SU-DHL-6 (cell line): ENCODE measurements at regions not wholly inside any gene's neighbourhood (a gene's known extent, or its start where the extent isn't known, plus 50 kb on each side); places are given as distances from the start of the nearest gene placed in this dataset.

Experiments
- CTCF ChIP-seq: fragments of 200-600 bp; sonication (generic); IDR thresholded peaks from one replicate; pipeline ENCODE4 v1.5.1; 2017; ENCODE audit warnings: antibody characterized with exemption, mild to moderate bottlenecking, low read length, moderate library complexity; ENCODE audit not compliant: insufficient read depth, poor library complexity, severe bottlenecking
- EZH2phosphoT487 ChIP-seq: fragments of 200-600 bp; sonication (generic), shearing (Covaris generic); conservative IDR thresholded peaks from 2 replicates; pipeline ENCODE4 v1.6.1; 2018; ENCODE audit warnings: mild to moderate bottlenecking, antibody characterized with exemption, low read length, moderate library complexity, mixed read lengths

- TF ChIP-seq CTCF (no peak), EZH2phosphoT487 (no peak)
Observed at GRCh38 chr3:177358977-177359592, 161.8 kb upstream of the TBL1XR1 start.
